Left colon (tissue), 2 donors: ENCODE measurements at regions not wholly inside any gene's neighbourhood (a gene's known extent, or its start where the extent isn't known, plus 50 kb on each side); places are given as distances from the start of the nearest gene placed in this dataset.

Experiments used
- ATAC-seq: fragments of 200-7000 bp; cut with Tn5 transposase; one replicate; pipeline ENCODE4 v1.9.1; 2020; ENCODE audit warnings: mild to moderate bottlenecking, moderate library complexity
- DNase-seq, 2 donors: peaks; one replicate each; pipeline ENCODE4 v3.0.0-alpha.2; 2020
- intact Hi-C, 2 donors: fragments of 100-400 bp; cut with DNase I in 1 of 2; cut with micrococcal nuclease in 1 of 2; formaldehyde crosslinking; loops; one replicate each; pipeline versions ENCODE4 v1.11.2 to v1.14.0; 2022; cut with DNase I, micrococcal nuclease
- donor health status: DM: no; HTN: no; CAD: no.
- donor health status: DM: yes; HTN: yes; CAD: no.

GRCh38 chr7:54701982-54702381 is 57.0 kb downstream of the SEC61G start:
- ATAC-seq = no peak

GRCh38 chr7:54699715-54700114 is 59.3 kb downstream of the SEC61G start:
- intact Hi-C loops = no loop called here
- ATAC-seq (no peak), DNase-seq (no peak)

More at GRCh38 chr7:54701982-54702381, 57.0 kb downstream of the SEC61G start:
- no peak for DNase-seq
- intact Hi-C loops = no loop called here

GRCh38 chr7:54697659-54698186 is 61.3 kb downstream of the SEC61G start:
- intact Hi-C loops = no loop called here
- no peak for ATAC-seq
- no peak for DNase-seq

GRCh38 chr7:54690892-54691291 is 68.1 kb downstream of the SEC61G start:
- no peak for ATAC-seq
- intact Hi-C loops = no loop called here
- no peak for DNase-seq

- no peak for ATAC-seq
- intact Hi-C loops = no loop called here
- no peak for DNase-seq
Measured at GRCh38 chr7:54690050-54690443, 69.0 kb downstream of the SEC61G start.

GRCh38 chr7:54689394-54690049 is 69.5 kb downstream of the SEC61G start:
- intact Hi-C loops = no loop called here
- ATAC-seq (no peak), DNase-seq (no peak)

- ATAC-seq (peak; percentile 99), DNase-seq (no peak)
Measured at GRCh38 chr7:54687462-54688212, 71.4 kb downstream of the SEC61G start.

DNA sequence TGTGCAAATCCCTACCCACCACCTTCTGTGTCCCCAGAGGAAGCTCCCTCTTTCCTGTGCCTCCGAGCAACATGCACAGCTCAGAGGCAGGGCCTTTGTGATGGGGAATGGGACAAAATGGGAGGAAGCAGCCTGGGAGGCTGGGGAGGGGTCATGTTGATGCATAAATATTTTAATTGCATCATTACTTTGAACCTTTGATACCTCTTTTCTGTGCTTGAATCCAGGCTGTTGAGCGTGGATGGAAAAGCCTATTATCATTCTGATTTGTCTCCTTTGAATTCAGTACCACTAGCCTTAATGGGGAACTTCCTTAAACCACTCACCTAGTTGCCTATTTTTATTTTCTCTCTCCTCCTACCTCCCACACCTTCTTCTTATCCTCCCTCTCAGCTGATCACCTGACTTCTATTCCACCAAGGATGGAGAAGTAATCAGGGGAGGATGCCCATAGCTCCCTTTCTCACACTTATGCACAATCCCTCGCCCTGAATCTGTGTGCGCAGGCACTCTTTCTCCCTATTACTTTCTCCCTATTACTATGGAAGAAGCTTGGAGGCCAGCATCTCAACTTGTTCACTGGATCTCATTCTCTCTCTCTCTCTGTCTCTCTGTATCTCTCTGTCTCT is 78.5 kb downstream of the SEC61G start:
- ATAC-seq = no peak
- intact Hi-C loops = no loop called here

More at GRCh38 chr7:54687462-54688212, 71.4 kb downstream of the SEC61G start:
- intact Hi-C loops = no loop called here

GRCh38 chr7:54679490-54679817 is 79.6 kb downstream of the SEC61G start:
- ATAC-seq = peak; percentile 82

More for the DNA sequence above, 78.5 kb downstream of the SEC61G start:
- no peak for DNase-seq

DNA sequence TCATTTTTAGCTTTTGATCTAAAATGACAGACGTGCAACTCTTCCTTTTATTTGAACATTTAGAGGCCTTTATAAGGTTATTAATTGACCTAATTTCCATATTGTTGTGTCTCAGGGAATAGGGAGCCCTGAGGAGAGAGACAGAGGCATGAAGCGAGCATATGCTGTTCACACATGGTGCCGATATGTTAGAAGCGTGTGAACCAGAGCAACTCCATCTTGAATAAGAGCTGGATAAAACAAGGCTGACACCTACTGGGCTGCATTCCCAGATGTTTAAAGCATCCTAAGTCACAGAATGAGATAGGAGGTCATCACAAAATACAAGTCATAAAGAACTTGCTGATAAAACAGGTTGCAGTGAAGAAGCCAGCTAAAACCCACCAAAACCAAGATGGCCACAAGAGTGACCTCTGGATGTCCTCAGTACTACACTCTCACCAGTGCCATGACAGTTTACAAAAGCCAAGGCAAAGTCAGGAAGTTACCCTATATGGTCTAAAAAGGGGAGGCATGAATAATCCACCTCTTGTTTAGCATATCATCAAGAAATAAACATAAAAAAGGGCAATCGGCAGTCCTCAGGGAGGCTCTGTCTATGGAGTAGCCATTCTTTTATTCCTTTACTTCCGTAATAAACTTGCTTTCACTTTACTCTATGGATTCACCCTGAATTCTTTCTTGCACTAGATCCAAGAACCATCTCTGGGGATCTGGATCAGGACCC is 80.1 kb downstream of the SEC61G start:
- DNase-seq (no peak), ATAC-seq (peak; percentile 78)
- intact Hi-C loops = no loop called here

More at GRCh38 chr7:54679490-54679817, 79.6 kb downstream of the SEC61G start:
- intact Hi-C loops = no loop called here
- no peak for DNase-seq

- ATAC-seq (no peak), DNase-seq (no peak)
- intact Hi-C loops = no loop called here
Measured at GRCh38 chr7:54674891-54675290, 84.1 kb downstream of the SEC61G start.

DNA sequence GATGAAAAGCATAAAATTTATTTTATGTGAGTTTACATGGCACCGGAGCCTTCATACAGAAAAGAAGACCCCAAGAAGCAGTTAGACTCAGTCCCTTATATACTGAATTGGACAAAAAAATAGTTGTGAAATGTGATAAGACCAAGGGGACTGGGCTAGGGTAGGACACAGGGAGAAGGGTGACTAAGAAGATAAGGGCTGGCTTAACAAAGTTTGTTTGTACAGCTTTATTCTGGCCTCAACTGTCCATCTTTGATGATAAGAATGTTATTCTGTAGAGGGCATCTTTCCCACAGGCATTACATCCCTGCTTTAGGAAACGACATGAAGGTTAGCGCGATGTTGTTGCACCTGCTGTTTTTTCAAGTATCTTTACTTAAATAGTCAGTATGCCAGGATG is 86.5 kb downstream of the SEC61G start:
- ATAC-seq (no peak), DNase-seq (no peak)
- intact Hi-C loops = no loop called here

- intact Hi-C loops = no loop called here
- DNase-seq = peak; percentile 61 to 80
- peak; percentile 93 for ATAC-seq
Measured at GRCh38 chr7:54664235-54665228, 94.5 kb downstream of the SEC61G start.

DNA sequence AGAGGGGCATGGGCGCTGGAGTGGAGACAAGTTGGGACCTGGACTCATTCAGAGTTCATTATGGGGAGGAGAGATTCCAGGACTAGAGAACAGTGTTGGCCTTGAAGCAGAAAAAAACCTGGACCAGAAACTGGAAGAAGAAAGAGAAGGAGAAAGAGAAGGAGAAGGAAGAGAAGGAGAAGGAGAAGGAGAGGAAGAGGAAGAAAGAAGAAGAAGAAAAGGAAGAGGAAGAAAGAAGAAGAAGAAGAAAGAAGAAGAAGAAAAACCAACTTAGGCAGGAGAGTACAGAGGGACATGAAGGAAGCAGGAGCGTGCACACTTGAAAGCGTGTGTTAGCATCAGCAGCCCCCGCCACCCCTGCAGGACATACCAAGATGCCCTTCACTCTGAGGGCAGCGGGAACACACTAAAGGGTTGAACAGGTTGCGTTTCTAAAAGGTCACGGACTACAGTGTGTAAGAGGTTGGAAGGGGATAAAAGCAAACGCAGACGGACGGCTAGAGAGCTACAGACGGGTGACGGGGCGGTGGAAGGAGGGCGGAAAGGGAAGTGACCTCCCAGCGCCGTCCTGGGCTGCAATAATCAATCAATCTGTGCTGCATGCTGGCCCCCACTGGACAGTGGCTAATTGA is 95.3 kb downstream of the SEC61G start:
- DNase-seq (no peak), ATAC-seq (peak; percentile 8)
- intact Hi-C loops = no loop called here

DNA sequence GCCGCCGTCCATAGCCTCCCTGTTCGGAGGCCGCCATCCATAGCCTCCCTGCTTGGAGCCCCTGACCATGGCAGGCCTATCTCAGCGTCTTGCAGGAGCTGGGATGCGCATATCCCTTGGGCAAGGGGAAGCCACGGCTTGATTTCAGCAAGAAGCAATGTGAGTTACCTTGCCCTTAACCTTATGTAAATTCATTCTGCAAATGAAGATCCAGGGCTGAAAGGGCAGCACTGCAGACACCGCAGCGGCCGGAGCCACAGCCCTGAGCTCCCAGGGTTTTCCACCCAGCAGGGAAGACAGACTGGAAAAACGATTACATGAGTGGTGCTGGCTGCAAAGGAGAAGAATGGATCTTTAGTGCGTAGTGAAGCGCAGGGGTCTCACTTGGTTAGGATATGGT is 95.8 kb downstream of the SEC61G start:
- intact Hi-C loops = no loop called here
- ATAC-seq (no peak), DNase-seq (no peak)

GRCh38 chr7:54662701-54663100 is 96.3 kb downstream of the SEC61G start:
- intact Hi-C loops = no loop called here
- DNase-seq (no peak), ATAC-seq (no peak)

DNA sequence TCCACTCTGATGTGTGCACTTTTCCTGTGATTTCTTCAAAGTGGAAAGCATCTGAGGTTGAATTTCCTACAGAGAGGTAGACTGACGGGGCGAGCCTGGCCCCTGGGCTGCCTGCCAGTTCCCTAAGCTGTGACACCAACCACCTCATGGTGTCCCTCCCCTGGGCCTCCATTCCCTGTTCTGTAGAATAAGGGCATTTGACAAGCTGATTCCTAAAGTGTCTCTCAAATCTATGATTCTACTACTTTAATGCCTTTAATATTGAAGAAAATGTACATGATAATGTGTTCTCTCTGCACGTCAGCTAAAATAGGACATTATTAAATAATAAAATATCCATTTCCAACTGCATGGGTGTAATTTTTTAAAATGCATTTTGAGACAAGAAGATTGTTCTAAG is 105.1 kb downstream of the SEC61G start:
- intact Hi-C loops = no loop called here
- DNase-seq = no peak
- ATAC-seq = no peak

DNA sequence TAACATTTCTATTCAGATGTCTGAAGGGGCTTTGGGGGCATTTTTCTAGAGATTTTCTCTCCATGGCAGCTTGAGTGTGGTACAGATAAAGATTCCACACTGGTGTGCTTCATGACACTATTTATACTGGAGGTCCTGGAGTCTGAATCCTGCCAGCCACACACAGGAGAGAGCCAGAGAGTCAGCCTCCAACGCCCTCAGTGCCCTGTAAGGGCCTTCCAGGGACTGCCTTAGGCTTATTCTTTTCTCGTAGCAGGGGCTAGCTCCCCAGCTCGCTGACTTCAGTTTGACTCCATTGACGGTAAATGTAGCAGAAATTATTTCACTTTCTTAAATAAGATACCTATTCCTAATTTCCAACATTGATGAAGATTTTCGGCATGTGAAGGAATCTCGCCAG is 100.9 kb downstream of the VSTM2A start:
- no peak for DNase-seq
- intact Hi-C loops = no loop called here
- no peak for ATAC-seq
